ENCODE measurements at regions not wholly inside any gene's neighbourhood (a gene's known extent, or its start where the extent isn't known, plus 50 kb on each side); places are given as distances from the start of the nearest gene placed in this dataset.

DNA sequence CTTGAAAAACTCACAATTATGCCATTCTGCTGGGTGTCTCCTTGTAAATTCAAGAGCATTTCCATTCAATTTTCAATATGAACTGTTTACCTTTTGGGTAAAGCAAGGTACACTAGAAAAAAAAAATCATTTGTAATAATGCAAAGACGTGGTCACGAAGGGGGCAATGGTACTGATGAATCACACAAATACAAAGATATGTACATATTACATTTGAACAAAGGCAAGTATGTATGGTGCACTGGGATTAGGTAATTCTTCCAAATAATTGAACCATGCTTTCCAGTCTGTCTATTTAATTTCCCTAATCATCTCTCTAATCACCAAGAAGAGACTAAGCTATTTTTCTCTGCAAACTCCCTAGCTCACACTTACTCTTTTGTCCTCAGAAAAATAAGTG is 63.4 kb upstream of the RNF38 start:
- TF ChIP-seq, protein P1, sequence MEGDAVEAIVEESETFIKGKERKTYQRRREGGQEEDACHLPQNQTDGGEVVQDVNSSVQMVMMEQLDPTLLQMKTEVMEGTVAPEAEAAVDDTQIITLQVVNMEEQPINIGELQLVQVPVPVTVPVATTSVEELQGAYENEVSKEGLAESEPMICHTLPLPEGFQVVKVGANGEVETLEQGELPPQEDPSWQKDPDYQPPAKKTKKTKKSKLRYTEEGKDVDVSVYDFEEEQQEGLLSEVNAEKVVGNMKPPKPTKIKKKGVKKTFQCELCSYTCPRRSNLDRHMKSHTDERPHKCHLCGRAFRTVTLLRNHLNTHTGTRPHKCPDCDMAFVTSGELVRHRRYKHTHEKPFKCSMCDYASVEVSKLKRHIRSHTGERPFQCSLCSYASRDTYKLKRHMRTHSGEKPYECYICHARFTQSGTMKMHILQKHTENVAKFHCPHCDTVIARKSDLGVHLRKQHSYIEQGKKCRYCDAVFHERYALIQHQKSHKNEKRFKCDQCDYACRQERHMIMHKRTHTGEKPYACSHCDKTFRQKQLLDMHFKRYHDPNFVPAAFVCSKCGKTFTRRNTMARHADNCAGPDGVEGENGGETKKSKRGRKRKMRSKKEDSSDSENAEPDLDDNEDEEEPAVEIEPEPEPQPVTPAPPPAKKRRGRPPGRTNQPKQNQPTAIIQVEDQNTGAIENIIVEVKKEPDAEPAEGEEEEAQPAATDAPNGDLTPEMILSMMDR (conservative IDR thresholded peaks at IDR 0.05; ENCODE audit: low read length), result no peak
- no peak for TF ChIP-seq EZH2phosphoT487 (IDR thresholded peaks at IDR 0.05; ENCODE audit: borderline replicate concordance)
